ENCODE measurements at regions not wholly inside any gene's neighbourhood (a gene's known extent, or its start where the extent isn't known, plus 50 kb on each side); places are given as distances from the start of the nearest gene placed in this dataset.

GRCh38 chr4:137468836-137469235, 63.5 kb downstream of the PCDH18 start:
- 94 to 98% methylated on average over 2 of the region's 3 CpGs for WGBS, 2 experiments
- Histone ChIP-seq H3K4me3 (ENCODE audit: insufficient read depth, low read depth, low read length) (no peak overlapping the region), H3K4me1 (ENCODE audit: control insufficient read depth, insufficient read depth, low read length) (no peaks in the 10 kb centered on the region), H3K27me3 (ENCODE audit: control insufficient read depth, insufficient read depth, low read length, poor library complexity, severe bottlenecking) (no peaks in the 10 kb centered on the region), H3K27ac (ENCODE audit: insufficient read depth, low read depth, low read length, poor library complexity, severe bottlenecking) (no peak overlapping the region), H3K36me3 (ENCODE audit: control insufficient read depth, insufficient read depth, low read length) (peaks cover 4% of the 10 kb centered on the region), H3K9me3 (ENCODE audit: control insufficient read depth, low read length) (no peaks in the 10 kb centered on the region)

- H3K27ac ChIP-seq (ENCODE audit: insufficient read depth, low read depth, low read length, poor library complexity, severe bottlenecking): no peak overlapping the region
- no peaks in the 10 kb centered on the region for H3K27me3 ChIP-seq (ENCODE audit: control insufficient read depth, insufficient read depth, low read length, poor library complexity, severe bottlenecking)
- peaks cover 4% of the 10 kb centered on the region for H3K36me3 ChIP-seq (ENCODE audit: control insufficient read depth, insufficient read depth, low read length)
- H3K4me1 ChIP-seq (ENCODE audit: control insufficient read depth, insufficient read depth, low read length): no peaks in the 10 kb centered on the region
- H3K9me3 ChIP-seq (ENCODE audit: control insufficient read depth, low read length): no peaks in the 10 kb centered on the region
- H3K4me3 ChIP-seq (ENCODE audit: insufficient read depth, low read depth, low read length): no peak overlapping the region
These were observed 64.8 kb downstream of the PCDH18 start for GRCh38 chr4:137467537-137467936.

GRCh38 chr4:137463377-137464003, 68.8 kb downstream of the PCDH18 start:
- WGBS, 2 experiments: 95 to 97% methylated on average over 1 of the region's 1 CpG
- Histone ChIP-seq H3K27ac (ENCODE audit: insufficient read depth, low read depth, low read length, poor library complexity, severe bottlenecking) (no peak overlapping the region), H3K9me3 (ENCODE audit: control insufficient read depth, low read length) (no peaks in the 10 kb centered on the region)

GRCh38 chr4:137455647-137456321, 76.5 kb downstream of the PCDH18 start:
- 88 to 90% methylated on average over 2 to 4 of the region's 5 CpGs for WGBS, 2 experiments
- Histone ChIP-seq H3K9me3 (ENCODE audit: control insufficient read depth, low read length) (no peaks in the 10 kb centered on the region), H3K4me3 (ENCODE audit: insufficient read depth, low read depth, low read length) (no peak overlapping the region), H3K27ac (ENCODE audit: insufficient read depth, low read depth, low read length, poor library complexity, severe bottlenecking) (no peak overlapping the region), H3K4me1 (ENCODE audit: control insufficient read depth, insufficient read depth, low read length) (no peaks in the 10 kb centered on the region), H3K36me3 (ENCODE audit: control insufficient read depth, insufficient read depth, low read length) (no peaks in the 10 kb centered on the region), H3K27me3 (ENCODE audit: control insufficient read depth, insufficient read depth, low read length, poor library complexity, severe bottlenecking) (no peaks in the 10 kb centered on the region)

More at GRCh38 chr4:137463377-137464003, 68.8 kb downstream of the PCDH18 start:
- Histone ChIP-seq H3K4me1 (ENCODE audit: control insufficient read depth, insufficient read depth, low read length) (no peaks in the 10 kb centered on the region), H3K4me3 (ENCODE audit: insufficient read depth, low read depth, low read length) (no peak overlapping the region), H3K36me3 (ENCODE audit: control insufficient read depth, insufficient read depth, low read length) (peaks cover 4% of the 10 kb centered on the region), H3K27me3 (ENCODE audit: control insufficient read depth, insufficient read depth, low read length, poor library complexity, severe bottlenecking) (no peaks in the 10 kb centered on the region)

- H3K27ac ChIP-seq (ENCODE audit: insufficient read depth, low read depth, low read length, poor library complexity, severe bottlenecking): no peak overlapping the region
- no peaks in the 10 kb centered on the region for H3K36me3 ChIP-seq (ENCODE audit: control insufficient read depth, insufficient read depth, low read length)
- no peak overlapping the region for H3K4me3 ChIP-seq (ENCODE audit: insufficient read depth, low read depth, low read length)
- H3K4me1 ChIP-seq (ENCODE audit: control insufficient read depth, insufficient read depth, low read length): no peaks in the 10 kb centered on the region
- no peaks in the 10 kb centered on the region for H3K9me3 ChIP-seq (ENCODE audit: control insufficient read depth, low read length)
- no peaks in the 10 kb centered on the region for H3K27me3 ChIP-seq (ENCODE audit: control insufficient read depth, insufficient read depth, low read length, poor library complexity, severe bottlenecking)
These were observed 77.5 kb downstream of the PCDH18 start for GRCh38 chr4:137454767-137455166.

GRCh38 chr4:137452799-137453198, 79.5 kb downstream of the PCDH18 start:
- no peaks in the 10 kb centered on the region for H3K36me3 ChIP-seq (ENCODE audit: control insufficient read depth, insufficient read depth, low read length)
- WGBS, 2 experiments: 91 to 95% methylated on average over 1 of the region's 1 CpG
- no peaks in the 10 kb centered on the region for H3K9me3 ChIP-seq (ENCODE audit: control insufficient read depth, low read length)
- no peak overlapping the region for H3K4me3 ChIP-seq (ENCODE audit: insufficient read depth, low read depth, low read length)
- no peaks in the 10 kb centered on the region for H3K27me3 ChIP-seq (ENCODE audit: control insufficient read depth, insufficient read depth, low read length, poor library complexity, severe bottlenecking)
- no peaks in the 10 kb centered on the region for H3K4me1 ChIP-seq (ENCODE audit: control insufficient read depth, insufficient read depth, low read length)
- H3K27ac ChIP-seq (ENCODE audit: insufficient read depth, low read depth, low read length, poor library complexity, severe bottlenecking): no peak overlapping the region

- no peak overlapping the region for H3K27ac ChIP-seq (ENCODE audit: insufficient read depth, low read depth, low read length, poor library complexity, severe bottlenecking)
- H3K4me1 ChIP-seq (ENCODE audit: control insufficient read depth, insufficient read depth, low read length): no peaks in the 10 kb centered on the region
- no peak overlapping the region for H3K4me3 ChIP-seq (ENCODE audit: insufficient read depth, low read depth, low read length)
- 39 to 47% methylated on average over 3 of the region's 3 CpGs for WGBS, 2 experiments
- no peaks in the 10 kb centered on the region for H3K27me3 ChIP-seq (ENCODE audit: control insufficient read depth, insufficient read depth, low read length, poor library complexity, severe bottlenecking)
- no peaks in the 10 kb centered on the region for H3K9me3 ChIP-seq (ENCODE audit: control insufficient read depth, low read length)
- no peaks in the 10 kb centered on the region for H3K36me3 ChIP-seq (ENCODE audit: control insufficient read depth, insufficient read depth, low read length)
These were observed 81.0 kb downstream of the PCDH18 start for GRCh38 chr4:137451172-137451825.

GRCh38 chr4:137448402-137448801, 83.9 kb downstream of the PCDH18 start:
- no peaks in the 10 kb centered on the region for H3K27me3 ChIP-seq (ENCODE audit: control insufficient read depth, insufficient read depth, low read length, poor library complexity, severe bottlenecking)
- no peaks in the 10 kb centered on the region for H3K36me3 ChIP-seq (ENCODE audit: control insufficient read depth, insufficient read depth, low read length)
- 100% methylated on average over 1 of the region's 1 CpG for WGBS, 2 experiments
- H3K9me3 ChIP-seq (ENCODE audit: control insufficient read depth, low read length): no peaks in the 10 kb centered on the region
- no peak overlapping the region for H3K4me3 ChIP-seq (ENCODE audit: insufficient read depth, low read depth, low read length)
- H3K27ac ChIP-seq (ENCODE audit: insufficient read depth, low read depth, low read length, poor library complexity, severe bottlenecking): no peak overlapping the region
- H3K4me1 ChIP-seq (ENCODE audit: control insufficient read depth, insufficient read depth, low read length): no peaks in the 10 kb centered on the region

GRCh38 chr4:137446071-137446470, 86.2 kb downstream of the PCDH18 start:
- no CpG with 5 or more reads among the region's 2 CpGs for WGBS, 2 experiments
- H3K27me3 ChIP-seq (ENCODE audit: control insufficient read depth, insufficient read depth, low read length, poor library complexity, severe bottlenecking): no peaks in the 10 kb centered on the region

GRCh38 chr4:137443031-137443800, 89.1 kb downstream of the PCDH18 start:
- Histone ChIP-seq H3K27me3 (ENCODE audit: control insufficient read depth, insufficient read depth, low read length, poor library complexity, severe bottlenecking) (no peaks in the 10 kb centered on the region), H3K27ac (ENCODE audit: insufficient read depth, low read depth, low read length, poor library complexity, severe bottlenecking) (no peak overlapping the region), H3K36me3 (ENCODE audit: control insufficient read depth, insufficient read depth, low read length) (no peaks in the 10 kb centered on the region), H3K4me1 (ENCODE audit: control insufficient read depth, insufficient read depth, low read length) (no peaks in the 10 kb centered on the region), H3K4me3 (ENCODE audit: insufficient read depth, low read depth, low read length) (no peak overlapping the region), H3K9me3 (ENCODE audit: control insufficient read depth, low read length) (no peaks in the 10 kb centered on the region)
- WGBS, 2 experiments: 92 to 100% methylated on average over 1 to 3 of the region's 3 CpGs

More at GRCh38 chr4:137446071-137446470, 86.2 kb downstream of the PCDH18 start:
- H3K9me3 ChIP-seq (ENCODE audit: control insufficient read depth, low read length): no peaks in the 10 kb centered on the region
- no peaks in the 10 kb centered on the region for H3K36me3 ChIP-seq (ENCODE audit: control insufficient read depth, insufficient read depth, low read length)
- H3K4me1 ChIP-seq (ENCODE audit: control insufficient read depth, insufficient read depth, low read length): no peaks in the 10 kb centered on the region
- no peak overlapping the region for H3K27ac ChIP-seq (ENCODE audit: insufficient read depth, low read depth, low read length, poor library complexity, severe bottlenecking)
- H3K4me3 ChIP-seq (ENCODE audit: insufficient read depth, low read depth, low read length): no peak overlapping the region
